ENCODE measurements at regions not wholly inside any gene's neighbourhood (a gene's known extent, or its start where the extent isn't known, plus 50 kb on each side); places are given as distances from the start of the nearest gene placed in this dataset.
"Not testable (repeated sequence)": the region's sequence is repeated elsewhere in the genome, so short reads cannot be mapped to it uniquely, and the experiment has no call there.

DNA sequence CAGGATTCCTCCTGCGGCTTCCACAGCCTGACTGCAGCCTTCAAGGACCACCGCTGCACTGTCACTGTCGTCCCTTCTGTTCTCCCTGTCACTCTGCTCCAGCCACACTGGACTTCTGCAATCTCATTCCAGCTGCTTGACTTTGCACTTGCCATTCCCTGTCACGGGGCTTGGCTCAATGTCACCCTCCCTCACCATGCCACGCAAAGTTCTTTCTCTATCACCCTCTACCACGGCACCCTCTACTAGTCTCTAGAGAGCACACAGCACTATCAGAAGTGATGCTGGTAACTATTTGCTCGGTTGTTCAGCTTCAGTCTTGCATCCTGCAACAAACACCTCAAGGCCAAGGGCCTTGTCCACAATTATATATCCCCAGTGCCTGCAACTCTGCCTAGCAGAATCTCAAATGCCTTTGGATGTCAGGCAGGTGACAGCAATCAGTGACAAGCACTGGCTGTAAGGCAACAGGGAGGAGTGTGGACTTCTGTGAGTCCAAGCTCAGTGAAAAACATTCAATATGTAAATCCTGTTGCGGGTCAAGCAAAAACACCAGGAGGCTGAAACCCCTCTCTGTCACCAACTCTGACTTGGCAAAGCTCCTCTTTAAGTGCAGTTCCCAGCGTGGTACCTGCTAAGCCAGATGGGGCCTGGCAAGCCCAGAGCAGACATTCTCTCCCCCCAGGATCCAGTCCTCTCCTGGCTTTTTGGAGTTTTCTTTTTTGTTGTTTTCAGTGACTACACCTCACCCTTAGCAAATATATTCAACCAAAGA is 259.9 kb downstream of the FGFR2 start:
- no peak for DNase-seq

DNA sequence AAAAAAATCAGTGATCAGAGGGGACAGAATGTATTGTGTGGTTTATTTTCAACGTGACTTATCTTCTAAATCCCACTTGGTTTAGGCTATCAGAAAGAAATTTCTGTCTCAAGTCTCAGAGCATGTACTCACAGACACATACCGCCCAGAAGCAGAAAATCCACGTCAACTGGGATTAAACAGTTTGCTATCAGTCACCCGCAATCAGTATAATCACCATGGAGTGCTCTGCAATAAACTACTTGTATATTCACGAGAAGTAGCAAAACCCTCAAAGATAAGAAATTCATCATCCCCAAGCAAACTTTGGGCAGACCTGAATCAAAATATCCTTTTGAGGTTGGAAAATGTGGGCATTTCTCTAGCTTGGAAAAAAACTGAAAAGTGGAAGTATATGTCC is 259.1 kb downstream of the FGFR2 start:
- no peak for DNase-seq

DNA sequence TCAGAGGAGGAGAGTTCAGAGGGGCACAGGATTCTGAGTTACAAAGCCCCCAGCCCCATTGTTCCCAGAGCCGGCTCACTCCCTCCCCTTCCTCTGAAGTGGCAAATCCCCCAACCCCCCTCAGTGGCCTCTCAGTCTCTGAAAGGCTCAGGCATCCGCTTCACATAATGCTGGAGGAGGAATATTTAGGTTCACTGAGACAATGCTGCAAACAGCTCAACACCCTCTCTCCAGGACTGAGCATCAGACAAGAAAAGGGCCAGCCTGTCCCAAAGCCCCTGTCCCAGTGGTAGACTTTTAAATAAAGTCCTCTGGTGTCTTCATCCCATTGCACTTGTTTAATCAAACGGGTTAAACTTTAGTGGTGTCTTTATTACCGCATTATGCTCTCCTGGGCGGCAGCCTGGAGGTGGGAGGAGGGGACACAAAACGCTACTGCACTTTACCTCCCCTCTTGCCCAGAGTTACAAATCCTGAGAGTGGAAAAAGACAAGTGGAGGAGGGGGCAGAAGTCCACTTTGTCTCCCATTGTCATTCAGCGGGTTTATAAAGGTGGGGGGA is 257.9 kb downstream of the FGFR2 start:
- no peak for DNase-seq

DNA sequence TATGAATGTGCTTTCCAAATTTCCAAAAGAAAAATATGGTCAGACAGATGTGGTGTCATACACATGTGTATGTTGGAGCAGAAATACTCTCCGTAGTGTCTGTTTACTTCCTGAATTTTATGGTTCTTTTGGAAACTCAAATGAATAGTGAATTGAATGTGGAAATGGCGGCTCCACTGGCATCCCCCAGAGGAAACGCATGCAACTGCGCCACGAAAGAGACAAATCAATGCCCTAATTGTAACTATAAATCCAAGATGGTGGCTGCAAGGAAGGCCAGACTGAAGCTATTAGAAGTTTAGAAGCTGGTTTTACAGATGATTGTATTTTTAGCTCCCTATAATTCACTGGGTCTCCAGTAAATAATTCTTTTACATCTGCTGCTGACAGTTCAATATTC is 246.7 kb downstream of the FGFR2 start:
- DNase-seq = no peak

DNA sequence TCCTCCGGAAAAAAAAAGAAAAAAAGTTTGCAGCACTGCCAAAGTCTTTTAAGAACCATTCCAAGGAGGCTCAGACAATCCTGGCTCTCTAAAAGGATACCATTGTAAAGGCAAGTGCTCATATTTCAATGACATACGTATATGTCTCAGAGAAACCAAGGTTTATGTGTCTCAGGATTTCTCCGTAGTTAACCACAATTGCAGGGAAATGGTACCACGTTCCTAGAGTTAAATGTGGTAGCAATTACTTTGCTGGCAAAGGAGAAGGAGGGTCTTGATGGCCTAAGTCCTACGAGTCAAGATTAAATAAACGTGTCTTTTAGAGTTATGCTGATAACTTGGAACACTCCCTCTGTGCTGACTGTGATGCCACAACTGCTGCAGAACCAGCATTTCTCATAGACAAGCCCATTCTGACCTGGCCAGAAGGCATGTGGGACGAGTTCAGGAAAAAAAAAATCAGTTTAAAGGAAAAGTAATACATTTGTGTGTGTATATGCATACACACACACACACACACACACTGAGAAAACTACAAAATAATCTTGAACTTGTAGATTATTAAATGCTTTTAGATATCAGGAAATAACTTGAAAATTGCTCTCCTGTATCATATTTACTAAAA is 245.9 kb downstream of the FGFR2 start:
- DNase-seq = no peak

DNA sequence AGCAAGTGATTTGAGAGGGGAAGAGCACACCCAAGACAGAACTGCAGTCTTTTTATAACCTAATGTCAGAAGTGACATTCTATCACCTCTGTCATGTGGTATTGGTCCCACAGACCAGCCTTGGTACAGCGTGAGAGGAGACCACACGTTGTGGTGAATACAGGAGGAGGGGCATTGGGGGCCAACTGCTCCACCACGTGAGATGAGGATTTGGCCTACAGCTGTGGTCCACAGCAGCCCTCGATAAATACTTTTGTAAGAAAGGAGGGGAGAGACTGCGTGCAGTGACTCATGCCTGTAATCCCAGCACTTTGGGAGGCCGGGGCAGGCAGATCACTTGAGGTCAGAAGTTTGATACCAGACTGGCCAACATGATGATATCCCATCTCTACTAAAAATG is 243.1 kb downstream of the FGFR2 start:
- DNase-seq = no peak

DNA sequence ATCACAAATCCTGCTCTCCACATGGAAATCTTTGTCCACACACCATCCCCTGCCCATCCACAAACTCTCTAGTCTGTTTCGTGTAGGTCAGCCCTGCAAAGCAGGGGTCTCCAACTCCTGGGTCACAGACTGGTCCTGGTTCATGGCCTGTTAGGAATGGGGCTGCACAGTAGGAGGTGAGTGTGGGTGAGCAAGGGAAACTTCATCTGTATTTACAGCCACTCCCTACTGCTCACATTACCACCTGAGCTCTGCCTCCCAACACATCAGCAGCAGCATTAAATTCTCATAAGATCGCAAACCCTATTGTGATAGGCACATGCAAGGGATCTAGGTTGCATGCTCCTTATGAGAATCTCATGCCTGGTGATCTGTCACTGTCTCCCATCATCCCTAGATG is 242.1 kb downstream of the FGFR2 start:
- no peak for DNase-seq

DNA sequence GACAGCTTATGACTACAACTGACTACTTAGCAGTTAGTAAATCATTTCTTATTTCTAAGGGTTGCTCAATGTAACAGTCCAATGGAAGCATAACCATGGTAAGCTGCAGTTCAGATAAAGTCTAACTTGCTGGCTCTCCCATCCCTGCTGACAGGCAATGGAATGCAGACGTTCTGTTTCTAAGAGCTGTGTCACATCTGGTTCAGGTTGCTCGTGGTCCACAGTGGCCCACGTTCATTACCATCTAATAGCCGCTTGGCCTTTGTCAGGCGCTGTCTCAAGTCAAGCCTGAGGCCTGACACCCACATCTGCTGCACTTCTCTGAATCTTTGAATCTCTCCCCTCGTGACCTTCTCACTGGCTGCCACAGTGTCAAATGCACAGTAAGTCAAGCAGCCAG is 240.8 kb downstream of the FGFR2 start:
- no peak for DNase-seq

DNA sequence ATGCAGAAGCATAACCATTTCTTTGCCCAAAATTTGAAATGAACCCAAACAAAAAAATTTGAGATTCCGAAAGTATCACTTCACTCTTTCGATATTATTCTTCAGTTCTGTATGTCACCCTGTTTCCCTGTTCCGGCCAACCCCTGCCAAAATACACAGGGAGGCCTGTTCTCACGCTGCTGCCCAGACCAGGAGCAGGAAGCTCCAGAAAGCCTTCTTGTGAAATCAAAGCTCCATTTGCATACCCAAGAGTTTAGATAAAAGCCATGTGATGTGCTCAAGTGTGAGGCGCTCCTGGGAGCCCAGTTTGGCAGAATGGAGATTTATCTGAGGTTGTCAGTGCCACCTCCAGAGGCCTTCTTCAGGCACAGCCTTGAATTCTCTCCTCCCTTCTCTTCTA is 236.2 kb downstream of the FGFR2 start:
- no peak for DNase-seq

DNA sequence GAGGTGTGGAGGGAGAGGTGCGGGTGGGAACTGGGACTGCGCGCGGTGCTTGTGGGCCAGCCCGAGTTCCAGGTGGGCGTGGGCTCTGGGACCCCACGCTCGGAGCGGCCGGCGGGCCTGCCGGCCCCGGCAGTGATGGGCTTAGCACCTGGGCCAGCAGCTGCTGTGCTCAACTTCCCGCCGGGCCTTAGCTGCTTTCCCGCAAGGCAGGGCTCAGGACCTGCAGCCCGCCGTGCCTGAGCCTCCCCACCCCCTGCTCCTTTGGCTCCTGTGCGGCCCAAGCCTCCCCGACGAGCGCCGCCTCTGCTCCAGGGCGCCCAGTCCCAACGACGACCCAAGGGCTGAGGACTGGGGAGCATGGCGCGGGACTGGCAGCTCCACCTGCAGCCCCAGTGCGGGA is 232.7 kb downstream of the FGFR2 start:
- DNase-seq = no peak

DNA sequence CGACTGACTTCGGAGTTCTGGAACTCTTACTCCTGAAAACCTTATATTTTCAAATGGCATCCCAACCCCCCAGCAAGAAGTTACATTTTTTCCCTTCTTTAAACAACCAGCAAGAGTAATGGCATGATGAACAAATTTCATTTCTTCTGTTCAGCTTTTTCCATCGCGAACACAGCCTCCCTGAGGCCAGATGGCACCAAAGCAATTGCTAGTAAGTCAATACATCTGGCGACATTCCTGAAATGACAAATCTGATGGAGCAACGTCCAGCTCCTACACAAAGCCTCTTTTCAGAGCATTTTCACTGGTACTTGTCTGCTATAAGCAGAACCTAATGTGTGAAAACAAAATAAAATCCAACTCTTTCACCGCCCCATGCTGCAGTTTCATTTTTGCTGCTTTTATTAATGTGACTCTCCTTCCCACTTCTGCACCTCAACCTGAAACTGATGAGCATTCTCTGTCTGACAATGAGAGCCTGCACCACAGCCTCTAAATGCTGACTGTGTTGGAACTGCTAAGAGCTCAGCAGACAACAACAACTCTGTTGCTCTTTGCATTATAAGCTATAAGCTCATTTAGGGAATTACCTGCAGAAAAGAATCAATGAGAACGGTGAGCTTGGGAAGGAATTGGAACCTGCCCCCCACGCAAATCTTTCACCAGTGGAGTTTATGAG is 229.8 kb downstream of the FGFR2 start:
- DNase-seq = peak; percentile 9

DNA sequence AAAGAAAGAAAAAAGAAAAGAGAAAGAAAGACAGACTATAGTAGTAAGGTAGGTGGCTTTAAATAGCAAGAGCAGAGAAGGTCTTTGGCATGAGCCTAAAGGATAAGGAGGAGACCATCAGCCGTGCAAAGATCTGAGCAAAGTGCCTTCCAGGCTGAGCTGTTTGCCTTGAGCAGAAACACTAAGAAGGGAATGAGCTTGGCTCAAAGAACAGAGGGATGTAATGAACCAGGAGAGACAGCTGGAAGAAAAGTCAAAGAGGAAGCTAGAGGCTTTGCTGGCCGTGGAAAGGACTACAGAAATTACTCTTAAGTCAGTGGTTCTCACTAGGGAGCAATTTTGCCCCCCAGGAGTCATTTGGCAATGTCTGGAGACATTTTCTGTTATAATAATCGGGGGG is 228.6 kb downstream of the FGFR2 start:
- DNase-seq = no peak

DNA sequence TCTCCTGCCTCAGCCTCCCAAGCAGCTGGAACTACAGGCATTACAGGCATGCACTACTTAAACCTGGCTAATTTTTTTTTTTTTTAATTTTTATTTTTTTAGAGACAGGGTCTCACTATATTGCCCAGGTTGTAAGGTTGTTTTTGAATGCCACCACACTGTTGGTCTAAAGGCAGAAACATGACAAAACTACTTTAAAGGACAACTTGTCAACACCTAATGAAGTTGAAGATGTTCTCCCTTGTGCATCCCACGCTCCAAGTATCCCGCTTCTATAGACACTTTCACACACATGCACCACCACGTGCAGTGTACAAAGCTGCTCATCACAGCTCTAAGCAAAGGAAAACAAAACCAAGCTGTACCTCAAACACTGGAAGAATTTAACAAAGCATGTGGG is 226.4 kb downstream of the FGFR2 start:
- DNase-seq = no peak

DNA sequence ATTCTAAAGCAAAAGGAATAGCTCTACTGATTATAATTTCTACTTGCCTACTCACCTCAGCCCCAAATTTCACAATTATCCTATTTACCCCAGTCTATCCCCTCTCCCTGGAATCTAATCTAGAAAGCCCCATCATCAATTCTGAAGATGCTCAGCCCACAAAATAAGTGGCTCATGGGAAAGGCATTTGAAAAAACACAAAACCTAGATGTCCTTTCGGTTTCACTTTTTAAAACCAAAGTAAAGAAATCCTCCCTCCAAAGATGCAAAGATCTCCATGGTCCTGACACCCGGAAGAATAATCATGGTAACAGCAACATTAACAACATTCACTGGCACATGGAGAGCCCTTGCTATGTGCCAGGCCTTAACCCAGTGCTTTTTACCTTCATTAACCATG is 224.8 kb downstream of the FGFR2 start:
- no peak for DNase-seq

DNA sequence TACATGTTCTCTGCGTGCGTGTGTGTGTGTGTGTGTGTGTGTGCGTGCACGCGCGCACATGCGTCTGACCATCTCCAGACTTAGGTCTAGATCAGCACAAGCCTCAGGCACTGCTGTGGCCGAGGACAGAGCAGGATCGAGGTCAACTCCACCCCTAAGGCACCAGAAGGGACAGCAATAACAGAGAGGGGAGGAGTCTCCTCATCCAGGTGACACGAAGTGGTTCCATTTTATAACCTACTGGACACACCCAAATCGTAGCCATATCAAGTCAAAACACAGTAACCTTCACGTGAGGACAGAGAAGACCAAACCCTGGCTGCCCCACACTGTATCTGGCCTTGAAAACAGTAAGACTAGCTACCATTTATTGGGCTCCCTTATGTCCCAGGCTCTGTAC is 224.1 kb downstream of the FGFR2 start:
- DNase-seq = no peak

DNA sequence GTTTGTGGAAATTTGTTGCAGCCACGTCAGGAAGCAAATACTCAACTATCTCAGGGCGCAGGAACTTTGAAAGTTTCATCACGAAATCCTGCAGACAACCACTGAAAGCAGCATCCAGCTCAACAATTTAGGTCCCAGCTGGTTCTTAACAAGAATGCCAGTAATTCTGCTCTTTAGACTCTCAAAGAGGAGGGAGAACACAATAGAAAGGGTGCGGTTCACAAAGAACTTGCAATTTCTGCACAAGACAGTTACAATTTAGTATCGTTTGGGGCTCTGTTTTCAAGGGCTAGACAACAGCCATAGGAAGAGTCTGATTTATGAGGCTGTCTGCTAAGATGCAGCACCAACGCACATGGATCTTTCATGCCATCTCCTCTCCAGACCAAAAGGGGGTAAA is 223.1 kb downstream of the FGFR2 start:
- DNase-seq = no peak

DNA sequence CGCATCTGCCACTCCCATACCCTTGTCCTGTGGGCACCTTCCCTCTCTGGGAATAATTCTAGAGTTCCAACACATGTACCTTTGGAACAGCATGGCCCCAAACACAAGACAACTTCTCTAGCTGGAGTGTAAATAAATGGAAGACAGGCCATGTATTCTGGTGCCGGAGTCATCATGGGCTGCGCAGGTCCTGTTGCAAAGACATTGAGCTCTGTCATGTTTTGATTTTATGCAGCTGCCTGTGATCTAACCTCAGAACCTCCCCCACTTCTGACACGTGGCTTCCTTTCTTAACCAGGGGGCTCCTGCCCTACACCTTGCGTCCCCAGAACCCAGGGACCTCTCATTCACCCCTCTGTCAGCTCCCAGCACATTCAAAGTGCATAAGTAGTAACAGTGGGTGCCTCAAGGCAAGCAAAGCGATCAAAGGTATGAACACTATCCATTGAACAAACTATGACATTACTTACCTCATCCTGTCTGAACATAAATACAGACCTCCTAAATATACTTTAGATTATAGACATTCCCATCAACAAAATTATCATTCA is 219.9 kb downstream of the FGFR2 start:
- DNase-seq = no peak

DNA sequence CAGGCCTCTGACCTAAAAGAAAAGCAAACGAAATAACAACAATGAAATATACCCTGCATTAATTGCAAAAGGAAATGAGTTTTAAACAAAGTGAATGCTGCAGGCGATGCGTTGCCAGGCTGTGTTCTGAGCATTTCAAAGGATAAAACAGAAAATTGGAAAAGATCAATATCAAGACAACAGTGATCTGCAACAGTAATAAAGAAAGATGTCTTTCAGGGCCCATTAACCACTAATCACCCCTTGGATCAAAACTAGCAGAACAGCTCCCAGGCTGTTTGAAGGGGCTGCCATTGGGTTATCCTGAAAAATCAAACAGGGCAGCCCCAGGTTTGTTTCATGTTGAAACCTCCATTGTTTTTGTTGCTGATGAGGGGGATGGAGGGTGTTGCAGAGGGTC is 219.2 kb downstream of the FGFR2 start:
- DNase-seq = no peak

DNA sequence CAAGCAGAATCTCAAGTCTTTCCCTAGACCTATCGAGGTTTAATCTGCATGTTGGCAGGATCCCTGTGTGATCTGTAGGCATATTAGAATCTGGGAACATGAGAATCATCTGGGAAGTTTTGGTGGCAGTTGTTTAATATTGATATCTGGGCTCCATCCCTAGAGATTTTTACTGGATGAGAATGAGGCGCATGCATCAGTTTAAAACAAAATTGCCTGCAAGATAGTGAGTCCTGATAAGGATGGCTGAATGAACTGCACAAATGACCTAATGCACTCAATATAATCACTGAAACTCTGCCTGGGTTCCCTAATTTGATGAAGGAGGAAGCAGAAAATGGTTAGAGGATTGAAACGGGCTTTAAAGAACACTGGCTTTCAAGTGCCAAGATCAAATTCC is 218.0 kb downstream of the FGFR2 start:
- DNase-seq = no peak

DNA sequence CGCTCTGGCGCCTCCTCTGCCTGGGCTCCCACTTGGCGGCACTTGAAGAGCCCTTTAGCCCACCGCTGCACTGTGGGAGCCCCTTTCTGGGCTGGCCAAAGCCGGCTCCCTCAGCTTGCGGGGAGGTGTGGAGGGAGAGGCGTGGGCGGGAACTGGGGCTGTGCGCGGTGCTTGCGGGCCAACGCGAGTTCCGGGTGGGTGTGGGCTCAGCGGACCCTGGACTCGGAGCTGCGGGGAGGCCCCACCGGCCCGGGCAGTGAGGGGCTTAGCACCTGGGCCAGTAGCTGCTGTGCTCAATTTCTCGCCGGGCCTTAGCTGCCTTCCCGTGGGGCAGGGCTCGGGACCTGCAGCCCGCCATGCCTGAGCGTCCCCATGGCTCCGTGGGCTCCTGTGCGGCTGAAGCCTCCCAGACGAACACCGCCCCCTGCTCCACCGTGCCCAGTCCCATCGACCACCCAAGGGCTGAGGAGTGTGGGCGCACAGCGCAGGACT is 216.2 kb downstream of the FGFR2 start:
- DNase-seq = not testable (repeated sequence)

DNA sequence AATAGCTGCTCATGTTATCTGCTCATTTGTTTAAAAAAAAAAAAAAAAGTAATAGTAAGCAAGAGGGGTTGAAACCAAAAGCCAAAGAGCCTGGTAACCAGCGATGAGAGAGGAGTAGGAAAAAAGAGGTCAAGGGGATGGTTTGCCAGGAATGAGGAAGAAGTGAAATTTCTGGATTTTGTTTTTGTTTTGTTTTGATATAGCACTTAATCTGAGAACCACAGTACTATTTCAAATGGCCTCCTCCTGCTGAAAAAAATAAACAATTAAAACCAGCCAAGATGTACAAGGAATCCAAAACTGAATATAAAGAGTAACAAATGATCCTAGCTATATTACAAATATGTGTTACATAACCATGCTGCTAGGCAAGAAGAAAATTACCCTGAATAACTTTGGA is 213.1 kb downstream of the FGFR2 start:
- no peak for DNase-seq

DNA sequence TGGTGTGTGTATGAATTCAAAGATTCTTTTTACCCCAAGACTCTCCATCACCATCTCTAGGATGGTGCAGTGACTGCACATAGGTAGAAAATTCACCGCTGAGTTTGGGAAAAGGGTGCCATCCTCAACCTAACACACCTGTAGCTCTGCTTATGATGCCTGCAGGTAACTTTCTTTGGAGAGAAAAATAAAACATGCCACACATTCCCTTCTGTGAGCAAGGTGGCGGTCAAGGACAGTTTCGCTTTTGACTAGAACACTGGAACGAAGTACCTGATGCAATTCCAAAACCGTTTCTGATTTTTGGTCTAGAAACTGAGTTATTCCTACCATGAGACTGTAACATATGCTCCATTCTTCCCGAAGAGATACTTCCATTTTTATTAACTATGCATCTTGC is 205.6 kb downstream of the FGFR2 start:
- DNase-seq = no peak

DNA sequence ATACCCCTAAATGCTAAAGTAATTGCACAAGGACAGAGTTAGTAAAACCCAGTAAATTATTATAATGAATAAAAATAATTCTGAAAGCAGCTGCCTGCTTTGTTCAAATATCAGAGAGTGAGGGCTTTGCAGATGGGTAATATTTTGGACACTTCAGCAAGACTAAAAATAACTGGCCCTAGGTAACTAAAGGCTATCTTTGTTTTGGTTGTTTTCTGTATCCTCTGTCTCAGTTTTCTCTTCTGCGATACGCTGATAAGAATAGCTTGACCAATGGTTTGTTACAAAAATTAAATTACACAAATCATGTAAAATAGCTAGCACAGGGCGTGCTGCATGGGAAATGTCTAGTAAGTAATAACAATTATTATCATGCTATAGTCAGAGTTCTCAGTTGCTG is 204.7 kb downstream of the FGFR2 start:
- DNase-seq = no peak

DNA sequence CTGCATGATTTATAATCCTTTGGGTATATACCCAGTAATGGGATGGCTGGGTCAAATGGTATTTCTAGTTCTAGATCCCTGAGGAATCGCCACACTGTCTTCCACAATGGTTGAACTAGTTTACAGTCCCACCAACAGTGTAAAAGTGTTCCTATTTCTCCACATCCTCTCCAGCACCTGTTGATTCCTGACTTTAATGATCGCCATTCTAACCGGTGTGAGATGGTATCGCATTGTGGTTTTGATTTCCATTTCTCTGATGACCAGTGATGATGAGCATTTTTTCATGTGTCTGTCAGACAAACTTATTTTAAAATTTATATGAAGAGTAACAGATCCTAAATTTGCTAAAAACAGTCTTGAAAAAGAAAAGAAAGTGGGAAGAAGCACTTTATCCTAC is 197.7 kb downstream of the FGFR2 start:
- DNase-seq = not testable (repeated sequence)

Data from activated CD4-positive, alpha-beta T cell treated with anti-CD3 and anti-CD28 coated beads, Interleukin-10, Interleukin-2, amounts not matched to agents 100 ng/mL and 50 ng/mL, durations not matched to agents 16 hours and 8 hours (primary cell).